ENCODE measurements at regions not wholly inside any gene's neighbourhood (a gene's known extent, or its start where the extent isn't known, plus 50 kb on each side); places are given as distances from the start of the nearest gene placed in this dataset.

- DNase-seq: no peak
Observed at GRCh38 chr1:94325377-94326302, 88.3 kb upstream of the ARHGAP29 start.

GRCh38 chr1:94324178-94324544 lies 86.8 kb upstream of the ARHGAP29 start:
- no peak for DNase-seq

- no peak for DNase-seq
Observed at GRCh38 chr1:94323311-94324177, 86.2 kb upstream of the ARHGAP29 start.

GRCh38 chr1:94322696-94323095 lies 85.3 kb upstream of the ARHGAP29 start:
- DNase-seq: no peak

- no peak for DNase-seq
Observed at GRCh38 chr1:94321662-94322061, 84.3 kb upstream of the ARHGAP29 start.

GRCh38 chr1:94319319-94320102 lies 82.1 kb upstream of the ARHGAP29 start:
- no peak for DNase-seq

GRCh38 chr1:94318505-94319030 lies 81.2 kb upstream of the ARHGAP29 start:
- no peak for DNase-seq

- no peak for DNase-seq
Observed at GRCh38 chr1:94317790-94318188, 80.4 kb upstream of the ARHGAP29 start.

GRCh38 chr1:94316836-94317789 lies 79.7 kb upstream of the ARHGAP29 start:
- no peak for DNase-seq

- DNase-seq: no peak
Observed at GRCh38 chr1:94316183-94316582, 78.8 kb upstream of the ARHGAP29 start.

- DNase-seq: no peak
Observed at GRCh38 chr1:94315552-94316116, 78.2 kb upstream of the ARHGAP29 start.

- no peak for DNase-seq
Observed at GRCh38 chr1:94314222-94314858, 77.0 kb upstream of the ARHGAP29 start.

GRCh38 chr1:94310570-94311270 lies 73.3 kb upstream of the ARHGAP29 start:
- DNase-seq: no peak

- DNase-seq: no peak
Observed at GRCh38 chr1:94309829-94310569, 72.6 kb upstream of the ARHGAP29 start.

- no peak for DNase-seq
Observed at GRCh38 chr1:94309216-94309615, 71.8 kb upstream of the ARHGAP29 start.

- DNase-seq: no peak
Observed at GRCh38 chr1:94306521-94306920, 69.1 kb upstream of the ARHGAP29 start.

- DNase-seq: no peak
Observed at GRCh38 chr1:94305704-94306103, 68.3 kb upstream of the ARHGAP29 start.

GRCh38 chr1:94304553-94304952 lies 67.2 kb upstream of the ARHGAP29 start:
- no peak for DNase-seq

- DNase-seq: no peak
Observed at GRCh38 chr1:94303005-94303404, 65.6 kb upstream of the ARHGAP29 start.
